Large intestine (tissue), 3 donors: ENCODE measurements at regions not wholly inside any gene's neighbourhood (a gene's known extent, or its start where the extent isn't known, plus 50 kb on each side); places are given as distances from the start of the nearest gene placed in this dataset.

Source experiments
- DNase-seq, 2 donors: peaks; one replicate each; pipeline versions ENCODE4 v3.0.0 to v3.0.0-alpha.2; 2013
- H3K27ac ChIP-seq: one replicate; pipeline ENCODE4 v1.5.1; 2013; ENCODE audit warnings: low read length
- H3K27me3 ChIP-seq: 2 replicates; pipeline ENCODE4 v1.6.1; 2013; ENCODE audit warnings: low read length; ENCODE audit not compliant: control insufficient read depth, insufficient read depth
- H3K36me3 ChIP-seq: 2 replicates; pipeline ENCODE4 v1.6.1; 2013; ENCODE audit warnings: low read length; ENCODE audit not compliant: control insufficient read depth, insufficient read depth
- H3K4me1 ChIP-seq: one replicate; pipeline ENCODE4 v1.6.1; 2013; ENCODE audit warnings: low read length; ENCODE audit not compliant: control insufficient read depth, insufficient read depth
- H3K4me3 ChIP-seq: one replicate; pipeline ENCODE4 v1.5.1; 2013; ENCODE audit warnings: low read length
- H3K9me3 ChIP-seq: one replicate; pipeline ENCODE4 v1.6.1; 2013; ENCODE audit warnings: mild to moderate bottlenecking, low read depth, low read length, moderate library complexity; ENCODE audit not compliant: control insufficient read depth
- WGBS: methylation state at CpG from one replicate; pipeline ENCODE4 v1.1.5; 2013; ENCODE audit warnings: low lambda C conversion rate; ENCODE audit not compliant: insufficient coverage; 5-methylcytosine and 5-hydroxymethylcytosine counted together

- DNase-seq, result no peak
- Histone ChIP-seq H3K27me3 (no peaks in the 10 kb centered on the region), H3K4me3 (no peak overlapping the region), H3K4me1 (no peaks in the 10 kb centered on the region), H3K27ac (no peak overlapping the region), H3K9me3 (no peaks in the 10 kb centered on the region), H3K36me3 (no peaks in the 10 kb centered on the region)
- WGBS, result 0% methylated on average over 1 of the region's 1 CpG
Measured at GRCh38 chr11:28464252-28464867, 356.2 kb downstream of the METTL15 start.

- no peak overlapping the region for H3K27ac ChIP-seq
- DNase-seq, result no peak
- H3K4me3 ChIP-seq, result no peak overlapping the region
- H3K36me3 ChIP-seq, result no peaks in the 10 kb centered on the region
- no peaks in the 10 kb centered on the region for H3K4me1 ChIP-seq
- no peaks in the 10 kb centered on the region for H3K27me3 ChIP-seq
- WGBS, result 80% methylated on average over 1 of the region's 4 CpGs
- no peaks in the 10 kb centered on the region for H3K9me3 ChIP-seq
Measured at GRCh38 chr11:28463826-28464225, 355.6 kb downstream of the METTL15 start.

- H3K4me3 ChIP-seq, result no peak overlapping the region
- 100% methylated on average over 1 of the region's 2 CpGs for WGBS
- H3K4me1 ChIP-seq, result no peaks in the 10 kb centered on the region
- no peak overlapping the region for H3K27ac ChIP-seq
- no peaks in the 10 kb centered on the region for H3K36me3 ChIP-seq
- H3K9me3 ChIP-seq, result no peaks in the 10 kb centered on the region
- no peak for DNase-seq
- H3K27me3 ChIP-seq, result no peaks in the 10 kb centered on the region
Measured at GRCh38 chr11:28461846-28462245, 353.7 kb downstream of the METTL15 start.

- Histone ChIP-seq H3K36me3 (no peaks in the 10 kb centered on the region), H3K27ac (no peak overlapping the region), H3K4me3 (no peak overlapping the region), H3K4me1 (no peaks in the 10 kb centered on the region), H3K9me3 (no peaks in the 10 kb centered on the region), H3K27me3 (no peaks in the 10 kb centered on the region)
- DNase-seq, result no peak
- WGBS, result 93% methylated on average over 1 of the region's 1 CpG
Measured at GRCh38 chr11:28461338-28461737, 353.1 kb downstream of the METTL15 start.

DNA sequence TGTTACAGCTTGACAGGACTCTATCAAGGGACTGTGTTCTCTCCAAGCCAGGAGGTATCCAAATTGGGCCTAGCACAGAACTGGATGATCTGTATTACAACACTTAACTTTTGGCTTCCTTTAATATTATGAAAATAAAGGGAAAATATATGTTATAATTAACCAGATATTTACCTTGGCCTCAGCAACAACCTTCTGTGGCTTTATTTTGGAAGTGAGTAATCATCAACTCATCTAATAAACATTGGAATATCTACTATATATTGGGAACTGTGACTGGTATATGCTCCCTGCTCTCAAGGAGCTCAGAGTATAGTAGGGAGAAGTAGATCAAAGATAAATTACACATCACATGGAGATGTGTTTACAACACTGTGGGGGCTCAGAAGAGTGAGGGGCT, 352.2 kb downstream of the METTL15 start:
- Histone ChIP-seq H3K36me3 (no peaks in the 10 kb centered on the region), H3K27ac (no peak overlapping the region), H3K4me3 (no peak overlapping the region), H3K9me3 (no peaks in the 10 kb centered on the region), H3K4me1 (no peaks in the 10 kb centered on the region), H3K27me3 (no peaks in the 10 kb centered on the region)
- DNase-seq, result no peak

DNA sequence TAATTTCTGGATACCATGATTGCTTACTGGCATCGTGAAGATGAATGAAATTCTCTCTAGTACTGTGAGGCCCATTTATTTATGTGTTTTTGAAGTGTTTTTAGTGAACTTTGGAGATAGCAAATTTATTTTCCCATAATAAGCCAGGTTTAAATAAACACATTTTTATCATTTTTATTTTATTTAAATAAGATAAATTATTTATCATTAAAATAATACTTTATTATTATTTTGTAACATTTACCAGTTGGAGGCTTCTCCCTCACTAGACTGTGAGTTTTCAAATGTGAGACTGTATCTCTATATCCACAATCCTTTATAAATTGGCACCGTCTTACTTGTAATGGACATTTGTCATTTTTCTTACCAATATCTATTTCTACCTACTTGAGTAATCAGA, 351.7 kb downstream of the METTL15 start:
- DNase-seq, result no peak
- H3K9me3 ChIP-seq, result no peaks in the 10 kb centered on the region
- H3K36me3 ChIP-seq, result no peaks in the 10 kb centered on the region
- no peaks in the 10 kb centered on the region for H3K27me3 ChIP-seq
- no peak overlapping the region for H3K27ac ChIP-seq
- H3K4me1 ChIP-seq, result no peaks in the 10 kb centered on the region
- H3K4me3 ChIP-seq, result no peak overlapping the region
- WGBS, result 86% methylated on average over 1 of the region's 2 CpGs

GRCh38 chr11:28457481-28458065, 349.4 kb downstream of the METTL15 start:
- H3K27me3 ChIP-seq, result no peaks in the 10 kb centered on the region
- no peak overlapping the region for H3K4me3 ChIP-seq
- no peaks in the 10 kb centered on the region for H3K4me1 ChIP-seq
- no peak for DNase-seq
- WGBS, result no CpG with 5 or more reads among the region's 5 CpGs
- H3K36me3 ChIP-seq, result no peaks in the 10 kb centered on the region
- H3K9me3 ChIP-seq, result no peaks in the 10 kb centered on the region
- H3K27ac ChIP-seq, result no peak overlapping the region

GRCh38 chr11:28448186-28448585, 340.0 kb downstream of the METTL15 start:
- no peaks in the 10 kb centered on the region for H3K4me1 ChIP-seq
- no peak overlapping the region for H3K4me3 ChIP-seq
- H3K9me3 ChIP-seq, result no peaks in the 10 kb centered on the region
- DNase-seq, result no peak
- H3K27ac ChIP-seq, result no peak overlapping the region
- H3K27me3 ChIP-seq, result no peaks in the 10 kb centered on the region
- no CpG with 5 or more reads among the region's 2 CpGs for WGBS
- no peaks in the 10 kb centered on the region for H3K36me3 ChIP-seq

- Histone ChIP-seq H3K27ac (no peak overlapping the region), H3K9me3 (no peaks in the 10 kb centered on the region), H3K27me3 (no peaks in the 10 kb centered on the region), H3K4me1 (no peaks in the 10 kb centered on the region), H3K4me3 (no peak overlapping the region), H3K36me3 (no peaks in the 10 kb centered on the region)
- no peak for DNase-seq
- no CpG with 5 or more reads among the region's 1 CpG for WGBS
Measured at GRCh38 chr11:28447226-28447625, 339.0 kb downstream of the METTL15 start.

- H3K27ac ChIP-seq, result no peak overlapping the region
- H3K27me3 ChIP-seq, result no peaks in the 10 kb centered on the region
- 94% methylated on average over 2 of the region's 2 CpGs for WGBS
- DNase-seq, result no peak
- H3K4me3 ChIP-seq, result no peak overlapping the region
- H3K36me3 ChIP-seq, result no peaks in the 10 kb centered on the region
- no peaks in the 10 kb centered on the region for H3K4me1 ChIP-seq
- H3K9me3 ChIP-seq, result no peaks in the 10 kb centered on the region
Measured at GRCh38 chr11:28442131-28442530, 333.9 kb downstream of the METTL15 start.

- Histone ChIP-seq H3K4me1 (no peaks in the 10 kb centered on the region), H3K9me3 (no peaks in the 10 kb centered on the region), H3K4me3 (no peak overlapping the region), H3K36me3 (no peaks in the 10 kb centered on the region), H3K27me3 (no peaks in the 10 kb centered on the region), H3K27ac (no peak overlapping the region)
- no peak for DNase-seq
- WGBS, result no CpG with 5 or more reads among the region's 4 CpGs
Measured at GRCh38 chr11:28439403-28439802, 331.2 kb downstream of the METTL15 start.
